ENCODE measurements at regions not wholly inside any gene's neighbourhood (a gene's known extent, or its start where the extent isn't known, plus 50 kb on each side); places are given as distances from the start of the nearest gene placed in this dataset.

- Histone ChIP-seq H3K9me2 (ENCODE audit: insufficient read depth, low read length) (no peaks in the 10 kb centered on the region), H4K20me1 (ENCODE audit: insufficient read depth) (no peaks in the 10 kb centered on the region), H3K9me3 (ENCODE audit: low read length) (no peaks in the 10 kb centered on the region), H3K36me3 (ENCODE audit: insufficient read depth, low read length) (no peaks in the 10 kb centered on the region), H3F3A (ENCODE audit: insufficient read depth, low read length, poor library complexity, severe bottlenecking) (no peaks in the 10 kb centered on the region), H3K27ac (ENCODE audit: low read length) (no peak overlapping the region), H3K4me2 (ENCODE audit: low read length) (no peak overlapping the region), H3K27me3 (ENCODE audit: insufficient read depth, low read depth, low read length) (no peaks in the 10 kb centered on the region), H3K9ac (ENCODE audit: low read length) (no peak overlapping the region), H3K4me3 (ENCODE audit: low read length) (no peak overlapping the region), H2AFZ (ENCODE audit: low read depth, low read length) (no peak overlapping the region), H3K79me2 (replicated peaks; ENCODE audit: insufficient read depth, low read length) (no peaks in the 10 kb centered on the region)
- TF ChIP-seq EP300 (conservative IDR thresholded peaks at IDR 0.05; ENCODE audit: poor library complexity, severe bottlenecking): no peak
Observed at GRCh38 chr4:164508097-164508496, 245.8 kb upstream of the SMIM31 start.

GRCh38 chr4:164508771-164509170 is 245.2 kb upstream of the SMIM31 start:
- no peaks in the 10 kb centered on the region for H3K9me3 ChIP-seq (ENCODE audit: low read length)
- no peak overlapping the region for H2AFZ ChIP-seq (ENCODE audit: low read depth, low read length)
- H4K20me1 ChIP-seq (ENCODE audit: insufficient read depth): no peaks in the 10 kb centered on the region
- H3K36me3 ChIP-seq (ENCODE audit: insufficient read depth, low read length): no peaks in the 10 kb centered on the region
- H3F3A ChIP-seq (ENCODE audit: insufficient read depth, low read length, poor library complexity, severe bottlenecking): no peaks in the 10 kb centered on the region
- no peaks in the 10 kb centered on the region for H3K79me2 ChIP-seq (replicated peaks; ENCODE audit: insufficient read depth, low read length)
- TF ChIP-seq CTCF (IDR thresholded peaks at IDR 0.05; ENCODE audit: poor library complexity, severe bottlenecking) (no peak), RAD21 (conservative IDR thresholded peaks at IDR 0.05) (no peak), SMC3 (conservative IDR thresholded peaks at IDR 0.05; ENCODE audit: poor library complexity) (no peak), TAF1 (IDR thresholded peaks at IDR 0.05; ENCODE audit: low read depth) (no peak), MXI1 (conservative IDR thresholded peaks at IDR 0.05; ENCODE audit: poor library complexity, severe bottlenecking) (no peak), POLR2AphosphoS5 (IDR thresholded peaks at IDR 0.05) (no peak), REST (IDR thresholded peaks at IDR 0.05; ENCODE audit: borderline replicate concordance) (no peak), EP300 (conservative IDR thresholded peaks at IDR 0.05; ENCODE audit: poor library complexity, severe bottlenecking) (no peak), EZH2 (IDR thresholded peaks at IDR 0.05; ENCODE audit: borderline replicate concordance, insufficient read depth, low read length, poor library complexity, severe bottlenecking) (no peak)
- no peak overlapping the region for H3K27ac ChIP-seq (ENCODE audit: low read length)
- no peaks in the 10 kb centered on the region for H3K9me2 ChIP-seq (ENCODE audit: insufficient read depth, low read length)
- no peak overlapping the region for H3K9ac ChIP-seq (ENCODE audit: low read length)
- no peaks in the 10 kb centered on the region for H3K27me3 ChIP-seq (ENCODE audit: insufficient read depth, low read depth, low read length)
- no peak overlapping the region for H3K4me2 ChIP-seq (ENCODE audit: low read length)
- H3K4me3 ChIP-seq (ENCODE audit: low read length): no peak overlapping the region

GRCh38 chr4:164509951-164510350 is 244.0 kb upstream of the SMIM31 start:
- TF ChIP-seq REST (IDR thresholded peaks at IDR 0.05; ENCODE audit: borderline replicate concordance) (no peak), SMC3 (conservative IDR thresholded peaks at IDR 0.05; ENCODE audit: poor library complexity) (no peak), EZH2 (IDR thresholded peaks at IDR 0.05; ENCODE audit: borderline replicate concordance, insufficient read depth, low read length, poor library complexity, severe bottlenecking) (no peak), POLR2AphosphoS5 (IDR thresholded peaks at IDR 0.05) (no peak), RAD21 (conservative IDR thresholded peaks at IDR 0.05) (no peak), CTCF (IDR thresholded peaks at IDR 0.05; ENCODE audit: poor library complexity, severe bottlenecking) (no peak), EP300 (conservative IDR thresholded peaks at IDR 0.05; ENCODE audit: poor library complexity, severe bottlenecking) (no peak), MXI1 (conservative IDR thresholded peaks at IDR 0.05; ENCODE audit: poor library complexity, severe bottlenecking) (no peak), TAF1 (IDR thresholded peaks at IDR 0.05; ENCODE audit: low read depth) (no peak)
- H3K9me2 ChIP-seq (ENCODE audit: insufficient read depth, low read length): no peaks in the 10 kb centered on the region
- no peak overlapping the region for H3K27ac ChIP-seq (ENCODE audit: low read length)
- H3F3A ChIP-seq (ENCODE audit: insufficient read depth, low read length, poor library complexity, severe bottlenecking): no peaks in the 10 kb centered on the region
- H3K79me2 ChIP-seq (replicated peaks; ENCODE audit: insufficient read depth, low read length): no peaks in the 10 kb centered on the region
- H3K36me3 ChIP-seq (ENCODE audit: insufficient read depth, low read length): no peaks in the 10 kb centered on the region
- H3K9me3 ChIP-seq (ENCODE audit: low read length): no peaks in the 10 kb centered on the region
- H2AFZ ChIP-seq (ENCODE audit: low read depth, low read length): no peak overlapping the region
- no peaks in the 10 kb centered on the region for H4K20me1 ChIP-seq (ENCODE audit: insufficient read depth)
- H3K4me3 ChIP-seq (ENCODE audit: low read length): no peak overlapping the region
- no peaks in the 10 kb centered on the region for H3K27me3 ChIP-seq (ENCODE audit: insufficient read depth, low read depth, low read length)
- H3K4me2 ChIP-seq (ENCODE audit: low read length): no peak overlapping the region
- H3K9ac ChIP-seq (ENCODE audit: low read length): no peak overlapping the region
